OCI-LY3 (cell line): ENCODE measurements at regions not wholly inside any gene's neighbourhood (a gene's known extent, or its start where the extent isn't known, plus 50 kb on each side); places are given as distances from the start of the nearest gene placed in this dataset.
"Not testable (repeated sequence)": the region's sequence is repeated elsewhere in the genome, so short reads cannot be mapped to it uniquely, and the experiment has no call there.

Experiments
- EZH2phosphoT487 ChIP-seq: fragments of 200-600 bp; shearing (Covaris generic); IDR thresholded peaks from 2 replicates; pipeline ENCODE4 v1.6.1; 2018; ENCODE audit warnings: antibody characterized with exemption, mixed run types, low read depth
- TF ChIP-seq, protein P1 (sequence below): fragments of 200-600, 300-600 bp; sonication (generic); IDR thresholded peaks from 2 replicates; pipeline ENCODE4 v1.5.1; 2014; ENCODE audit warnings: antibody characterized with exemption, low read length, low read depth

DNA sequence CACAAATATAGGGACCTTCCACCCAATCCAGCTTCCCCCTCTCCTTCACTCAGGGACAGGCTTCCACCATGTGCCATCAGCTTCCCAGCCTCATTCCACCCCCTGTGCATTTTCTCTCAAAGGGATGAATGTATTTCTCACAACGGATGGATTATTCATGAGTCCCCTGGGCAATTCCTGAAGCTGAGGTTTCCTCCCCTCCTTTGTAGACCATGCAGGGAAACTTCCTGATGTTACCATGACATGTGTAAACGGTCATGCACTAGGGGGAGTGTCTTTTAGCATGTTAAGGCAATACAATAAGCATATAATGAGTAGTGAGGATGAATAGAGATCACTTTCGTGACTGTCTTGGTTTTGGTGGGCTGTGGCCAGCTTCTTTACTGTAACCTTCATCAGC is 706.8 kb downstream of the TMEM121 start:
- TF ChIP-seq, protein P1, sequence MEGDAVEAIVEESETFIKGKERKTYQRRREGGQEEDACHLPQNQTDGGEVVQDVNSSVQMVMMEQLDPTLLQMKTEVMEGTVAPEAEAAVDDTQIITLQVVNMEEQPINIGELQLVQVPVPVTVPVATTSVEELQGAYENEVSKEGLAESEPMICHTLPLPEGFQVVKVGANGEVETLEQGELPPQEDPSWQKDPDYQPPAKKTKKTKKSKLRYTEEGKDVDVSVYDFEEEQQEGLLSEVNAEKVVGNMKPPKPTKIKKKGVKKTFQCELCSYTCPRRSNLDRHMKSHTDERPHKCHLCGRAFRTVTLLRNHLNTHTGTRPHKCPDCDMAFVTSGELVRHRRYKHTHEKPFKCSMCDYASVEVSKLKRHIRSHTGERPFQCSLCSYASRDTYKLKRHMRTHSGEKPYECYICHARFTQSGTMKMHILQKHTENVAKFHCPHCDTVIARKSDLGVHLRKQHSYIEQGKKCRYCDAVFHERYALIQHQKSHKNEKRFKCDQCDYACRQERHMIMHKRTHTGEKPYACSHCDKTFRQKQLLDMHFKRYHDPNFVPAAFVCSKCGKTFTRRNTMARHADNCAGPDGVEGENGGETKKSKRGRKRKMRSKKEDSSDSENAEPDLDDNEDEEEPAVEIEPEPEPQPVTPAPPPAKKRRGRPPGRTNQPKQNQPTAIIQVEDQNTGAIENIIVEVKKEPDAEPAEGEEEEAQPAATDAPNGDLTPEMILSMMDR, result not testable (repeated sequence)
- TF ChIP-seq EZH2phosphoT487, result not testable (repeated sequence)
